Lung (tissue), 11 donors: ENCODE measurements at regions not wholly inside any gene's neighbourhood (a gene's known extent, or its start where the extent isn't known, plus 50 kb on each side); places are given as distances from the start of the nearest gene placed in this dataset.
"Not testable (repeated sequence)": the region's sequence is repeated elsewhere in the genome, so short reads cannot be mapped to it uniquely, and the experiment has no call there.

ENCODE experiments used
- ATAC-seq: fragments of 200-7000 bp; cut with Tn5 transposase; one replicate; pipeline ENCODE4 v1.9.1; 2020; ENCODE audit warnings: moderate number of reproducible peaks; ENCODE audit not compliant: insufficient read depth, low FRiP score
- DNase-seq, 3 donors: peaks; one replicate each; pipeline ENCODE4 v3.0.0-alpha.2; 2013 to 2017
- H3K27ac ChIP-seq, 2 donors: one replicate each; pipeline ENCODE4 v1.5.1; 2013; ENCODE audit warnings: mild to moderate bottlenecking in 2 of 2, moderate library complexity in 2 of 2, control low read depth in 1 of 2, inconsistent platforms in 1 of 2, low read depth in 1 of 2, low read length in 1 of 2
- H3K27me3 ChIP-seq, 3 donors: one replicate each; pipeline ENCODE4 v1.5.1; 2013; ENCODE audit warnings: low read length in 2 of 3; ENCODE audit not compliant: control insufficient read depth in 3 of 3, insufficient read depth in 3 of 3
- H3K36me3 ChIP-seq, 4 donors: one replicate each; pipeline ENCODE4 v1.5.1; 2013; ENCODE audit warnings: low read length in 4 of 4, mild to moderate bottlenecking in 1 of 4, moderate library complexity in 1 of 4; ENCODE audit not compliant: control insufficient read depth in 4 of 4, insufficient read depth in 4 of 4
- H3K4me1 ChIP-seq, 5 donors: one replicate each; pipeline ENCODE4 v1.5.1; 2013; ENCODE audit warnings: low read length in 5 of 5, mild to moderate bottlenecking in 2 of 5, moderate library complexity in 1 of 5; ENCODE audit not compliant: control insufficient read depth in 5 of 5, insufficient read depth in 5 of 5
- H3K4me3 ChIP-seq: one replicate; pipeline ENCODE4 v1.5.1; 2013; ENCODE audit warnings: mild to moderate bottlenecking, control low read depth, moderate library complexity
- H3K9ac ChIP-seq, 2 donors: one replicate each; pipeline ENCODE4 v1.5.1; 2013; ENCODE audit warnings: low read length in 2 of 2, control low read depth in 1 of 2; ENCODE audit not compliant: insufficient read depth in 1 of 2
- H3K9me3 ChIP-seq, 4 donors: one replicate each; pipeline ENCODE4 v1.5.1; 2013; ENCODE audit warnings: low read length in 3 of 4, mild to moderate bottlenecking in 1 of 4, moderate library complexity in 1 of 4; ENCODE audit not compliant: control insufficient read depth in 4 of 4, insufficient read depth in 3 of 4
- WGBS, 2 donors: extraction: QIAGEN DNeasy Blood & Tissue Kit; methylation state at CpG; one replicate each; pipeline ENCODE4 v1.1.7; 2013; 5-methylcytosine and 5-hydroxymethylcytosine counted together
- TF ChIP-seq, protein P1 (sequence below): IDR thresholded peaks from 2 replicates; pipeline ENCODE4 v1.5.1; 2012; ENCODE audit warnings: mild to moderate bottlenecking; ENCODE audit errors: control extremely low read depth, extremely low read depth
- donor health status: control.
- donor health status: control.
- donor health status: Bipolar disorder and iron deficiency.
- donor health status: healthy.
- donor health status: DM: yes; HTN: yes; CAD: no.

- Histone ChIP-seq H3K4me3 (no peak overlapping the region), H3K9me3 (peaks cover 0 to 2% (median 0%) of the 10 kb centered on the region in 4 donors), H3K36me3 (no peaks in the 10 kb centered on the region), H3K4me1 (no peaks in the 10 kb centered on the region), H3K27me3 (no peaks in the 10 kb centered on the region), H3K27ac (no peak overlapping the region), H3K9ac (no peak overlapping the region)
- no peak for ATAC-seq
- no peak for DNase-seq
- TF ChIP-seq, protein P1, sequence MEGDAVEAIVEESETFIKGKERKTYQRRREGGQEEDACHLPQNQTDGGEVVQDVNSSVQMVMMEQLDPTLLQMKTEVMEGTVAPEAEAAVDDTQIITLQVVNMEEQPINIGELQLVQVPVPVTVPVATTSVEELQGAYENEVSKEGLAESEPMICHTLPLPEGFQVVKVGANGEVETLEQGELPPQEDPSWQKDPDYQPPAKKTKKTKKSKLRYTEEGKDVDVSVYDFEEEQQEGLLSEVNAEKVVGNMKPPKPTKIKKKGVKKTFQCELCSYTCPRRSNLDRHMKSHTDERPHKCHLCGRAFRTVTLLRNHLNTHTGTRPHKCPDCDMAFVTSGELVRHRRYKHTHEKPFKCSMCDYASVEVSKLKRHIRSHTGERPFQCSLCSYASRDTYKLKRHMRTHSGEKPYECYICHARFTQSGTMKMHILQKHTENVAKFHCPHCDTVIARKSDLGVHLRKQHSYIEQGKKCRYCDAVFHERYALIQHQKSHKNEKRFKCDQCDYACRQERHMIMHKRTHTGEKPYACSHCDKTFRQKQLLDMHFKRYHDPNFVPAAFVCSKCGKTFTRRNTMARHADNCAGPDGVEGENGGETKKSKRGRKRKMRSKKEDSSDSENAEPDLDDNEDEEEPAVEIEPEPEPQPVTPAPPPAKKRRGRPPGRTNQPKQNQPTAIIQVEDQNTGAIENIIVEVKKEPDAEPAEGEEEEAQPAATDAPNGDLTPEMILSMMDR, result no peak
Observed at GRCh38 chr2:125330133-125330532, 1305.0 kb downstream of the CNTNAP5 start.

DNA sequence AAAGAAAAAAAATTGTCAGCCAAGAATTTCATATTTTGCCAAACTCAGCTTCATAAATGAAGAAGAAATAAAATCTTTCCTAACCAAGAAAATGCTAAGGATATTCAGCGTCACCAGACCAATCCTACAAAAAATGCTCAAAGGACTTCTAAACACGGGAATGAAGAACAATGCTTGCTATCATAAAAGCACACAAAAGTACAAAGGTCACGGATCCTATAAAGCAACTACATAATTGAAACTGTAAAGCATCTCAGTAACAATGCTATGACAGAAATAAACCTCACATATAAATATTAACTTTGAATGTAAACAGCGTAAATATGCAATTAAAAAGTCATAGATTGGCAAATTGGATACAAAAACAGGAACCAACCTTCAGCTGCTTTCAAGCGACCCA, 1314.6 kb upstream of the GYPC start:
- no peaks in the 10 kb centered on the region for H3K36me3 ChIP-seq
- H3K9me3 ChIP-seq, result peaks cover 0 to 5% (median 0%) of the 10 kb centered on the region in 4 donors
- H3K4me3 ChIP-seq, result no peak overlapping the region
- H3K9ac ChIP-seq, result no peak overlapping the region
- H3K27me3 ChIP-seq, result no peaks in the 10 kb centered on the region
- H3K4me1 ChIP-seq, result no peaks in the 10 kb centered on the region
- DNase-seq, result no peak
- WGBS, 2 donors, result 86 to 93% methylated on average over 5 of the region's 5 CpGs
- TF ChIP-seq, protein P1, result no peak
- no peak overlapping the region for H3K27ac ChIP-seq
- ATAC-seq, result no peak

GRCh38 chr2:125353542-125353941, 1302.4 kb upstream of the GYPC start:
- not testable (repeated sequence) for H3K4me1 ChIP-seq, H3K27me3 ChIP-seq, H3K4me3 ChIP-seq, H3K27ac ChIP-seq, ATAC-seq, H3K9ac ChIP-seq, H3K9me3 ChIP-seq, H3K36me3 ChIP-seq, DNase-seq
- 93 to 98% methylated on average over 12 of the region's 12 CpGs for WGBS, 2 donors

GRCh38 chr2:125364192-125364983, 1291.6 kb upstream of the GYPC start:
- Histone ChIP-seq H3K27ac (no peak overlapping the region), H3K36me3 (no peaks in the 10 kb centered on the region), H3K9ac (no peak overlapping the region), H3K4me1 (no peaks in the 10 kb centered on the region), H3K27me3 (no peaks in the 10 kb centered on the region), H3K9me3 (peaks cover 0 to 3% (median 0%) of the 10 kb centered on the region in 4 donors), H3K4me3 (no peak overlapping the region)
- DNase-seq (no peak), ATAC-seq (no peak)
- TF ChIP-seq, protein P1, result no peak
- WGBS, 2 donors, result 87 to 91% methylated on average over 2 of the region's 2 CpGs
